Uterus (tissue), 3 donors: ENCODE measurements at regions not wholly inside any gene's neighbourhood (a gene's known extent, or its start where the extent isn't known, plus 50 kb on each side); places are given as distances from the start of the nearest gene placed in this dataset.

Experiments
- DNase-seq, 2 donors: peaks; one replicate each; pipeline ENCODE4 v3.0.0-alpha.2; 2019 to 2020
- H3K27ac ChIP-seq, 2 donors: fragments of 200-600 bp; sonication (generic); 1 replicate in 1 of 2; 2 replicates in 1 of 2; pipeline ENCODE4 v1.5.1; 2016 to 2018
- H3K27me3 ChIP-seq, 2 donors: fragments of 200-600 bp; sonication (generic); one replicate each; pipeline ENCODE4 v1.5.1; 2018 to 2019; ENCODE audit warnings: control low read depth in 1 of 2
- H3K36me3 ChIP-seq, 2 donors: fragments of 200-600 bp; sonication (generic); one replicate each; pipeline ENCODE4 v1.5.1; 2019; ENCODE audit warnings: control low read depth in 1 of 2
- H3K4me1 ChIP-seq, 2 donors: fragments of 200-600 bp; sonication (generic); one replicate each; pipeline ENCODE4 v1.5.1; 2018 to 2019; ENCODE audit warnings: control low read depth in 1 of 2
- H3K4me3 ChIP-seq, 2 donors: fragments of 200-600 bp; sonication (generic); 1 replicate in 1 of 2; 2 replicates in 1 of 2; pipeline ENCODE4 v1.5.1; 2018 to 2019; ENCODE audit warnings: mild to moderate bottlenecking in 1 of 2
- H3K9me3 ChIP-seq, 2 donors: fragments of 200-600 bp; sonication (generic); one replicate each; pipeline ENCODE4 v1.5.1; 2019; ENCODE audit warnings: control low read depth in 1 of 2
- CTCF ChIP-seq, 4 experiments: fragments of 200-600 bp in 2 of 4; fragments of 450-650 bp in 2 of 4; sonication (generic) in 2 of 4; IDR thresholded peaks; one replicate each; pipeline ENCODE4 v1.5.1; 2016 to 2019; ENCODE audit warnings: antibody characterized with exemption in 4 of 4, mild to moderate bottlenecking in 2 of 4, moderate library complexity in 1 of 4
- POLR2A ChIP-seq, 2 donors: fragments of 450-650 bp; IDR thresholded peaks; one replicate each; pipeline ENCODE4 v1.6.1; 2016; ENCODE audit warnings: antibody characterized with exemption in 2 of 2, mild to moderate bottlenecking in 1 of 2, moderate library complexity in 1 of 2
- intact Hi-C: fragments of 100-400 bp; cut with DNase I; formaldehyde crosslinking; loops from one replicate; pipeline ENCODE4 v1.15.1; 2023; ENCODE audit warnings: low total_unique reads
- donor health status: DM: yes; HTN: yes; CAD: no.

- no peaks in the 10 kb centered on the region for H3K36me3 ChIP-seq
- no peaks in the 10 kb centered on the region for H3K27me3 ChIP-seq
- no peak for TF ChIP-seq CTCF (IDR thresholded peaks at IDR 0.05)
- no peak for TF ChIP-seq POLR2A (IDR thresholded peaks at IDR 0.05)
- peak; percentile 67 to 82 for DNase-seq
- H3K9me3 ChIP-seq, result no peaks in the 10 kb centered on the region
- no peak overlapping the region for H3K4me3 ChIP-seq
- no peak overlapping the region for H3K27ac ChIP-seq
- H3K4me1 ChIP-seq, result no peaks in the 10 kb centered on the region
- intact Hi-C loops, result no loop called here
These were observed 113.5 kb upstream of the EGLN3 start for GRCh38 chr14:34064349-34064748.

GRCh38 chr14:34063470-34064164, 112.7 kb upstream of the EGLN3 start:
- DNase-seq, result no peak
- Histone ChIP-seq H3K4me1 (no peaks in the 10 kb centered on the region), H3K36me3 (no peaks in the 10 kb centered on the region), H3K27ac (no peak overlapping the region), H3K9me3 (no peaks in the 10 kb centered on the region), H3K27me3 (no peaks in the 10 kb centered on the region), H3K4me3 (no peak overlapping the region)
- TF ChIP-seq CTCF (IDR thresholded peaks at IDR 0.05) (no peak), POLR2A (IDR thresholded peaks at IDR 0.05) (no peak)
- intact Hi-C loops, result no loop called here

- Histone ChIP-seq H3K36me3 (no peaks in the 10 kb centered on the region), H3K27me3 (no peaks in the 10 kb centered on the region), H3K27ac (no peak overlapping the region), H3K4me1 (no peaks in the 10 kb centered on the region), H3K4me3 (no peak overlapping the region), H3K9me3 (no peaks in the 10 kb centered on the region)
- no peak for DNase-seq
- intact Hi-C loops, result no loop called here
- TF ChIP-seq CTCF (IDR thresholded peaks at IDR 0.05) (no peak), POLR2A (IDR thresholded peaks at IDR 0.05) (no peak)
These were observed 112.2 kb upstream of the EGLN3 start for GRCh38 chr14:34063042-34063441.

GRCh38 chr14:34062353-34062973, 111.6 kb upstream of the EGLN3 start:
- H3K27me3 ChIP-seq, result no peaks in the 10 kb centered on the region
- intact Hi-C loops, result no loop called here
- H3K27ac ChIP-seq, result no peak overlapping the region
- no peaks in the 10 kb centered on the region for H3K4me1 ChIP-seq
- no peaks in the 10 kb centered on the region for H3K36me3 ChIP-seq
- DNase-seq, result no peak
- TF ChIP-seq POLR2A (IDR thresholded peaks at IDR 0.05), result no peak
- no peak for TF ChIP-seq CTCF (IDR thresholded peaks at IDR 0.05)
- no peak overlapping the region for H3K4me3 ChIP-seq
- H3K9me3 ChIP-seq, result no peaks in the 10 kb centered on the region

- Histone ChIP-seq H3K36me3 (no peaks in the 10 kb centered on the region), H3K4me1 (no peaks in the 10 kb centered on the region), H3K4me3 (peak overlapping the region; percentile 44 to 71), H3K27me3 (no peaks in the 10 kb centered on the region), H3K9me3 (no peaks in the 10 kb centered on the region), H3K27ac (peak overlapping the region; percentile 79 to 84)
- no peak for DNase-seq
- TF ChIP-seq CTCF (IDR thresholded peaks at IDR 0.05), result no peak
- TF ChIP-seq POLR2A (IDR thresholded peaks at IDR 0.05), result no peak
- intact Hi-C loops, result no loop called here
These were observed 109.8 kb upstream of the EGLN3 start for GRCh38 chr14:34060651-34060999.
